NCI-H510A (cell line): ENCODE measurements at regions not wholly inside any gene's neighbourhood (a gene's known extent, or its start where the extent isn't known, plus 50 kb on each side); places are given as distances from the start of the nearest gene placed in this dataset.

Experiments used
- DNase-seq: peaks from one replicate; lab custom pipeline; 2025; lab: John Stamatoyannopoulos, UW

- no peak for DNase-seq
Observed at GRCh38 chr18:22673182-22673862, 255.6 kb upstream of the CTAGE1 start.

GRCh38 chr18:22674272-22674671 is 256.6 kb upstream of the CTAGE1 start:
- DNase-seq = no peak

DNA sequence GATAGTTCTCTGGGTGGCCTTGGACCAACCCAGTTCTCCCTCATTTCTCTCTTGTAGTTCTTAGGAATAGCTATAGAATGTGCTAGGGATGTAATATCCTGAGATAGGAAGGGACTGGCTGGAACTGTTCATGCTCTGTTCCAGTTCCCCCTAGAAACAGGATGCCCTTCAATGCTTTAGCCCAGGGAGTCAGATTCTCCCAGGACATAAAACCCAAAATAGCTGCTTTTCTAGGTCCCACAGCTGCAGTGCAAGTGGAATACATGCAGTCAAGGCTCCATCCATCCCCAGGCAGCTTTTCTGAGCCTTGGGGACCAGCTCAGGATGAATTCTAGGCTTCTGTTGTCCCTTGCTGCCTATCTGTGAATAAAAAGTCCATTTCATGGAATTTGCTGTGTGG is 257.3 kb upstream of the CTAGE1 start:
- no peak for DNase-seq

DNA sequence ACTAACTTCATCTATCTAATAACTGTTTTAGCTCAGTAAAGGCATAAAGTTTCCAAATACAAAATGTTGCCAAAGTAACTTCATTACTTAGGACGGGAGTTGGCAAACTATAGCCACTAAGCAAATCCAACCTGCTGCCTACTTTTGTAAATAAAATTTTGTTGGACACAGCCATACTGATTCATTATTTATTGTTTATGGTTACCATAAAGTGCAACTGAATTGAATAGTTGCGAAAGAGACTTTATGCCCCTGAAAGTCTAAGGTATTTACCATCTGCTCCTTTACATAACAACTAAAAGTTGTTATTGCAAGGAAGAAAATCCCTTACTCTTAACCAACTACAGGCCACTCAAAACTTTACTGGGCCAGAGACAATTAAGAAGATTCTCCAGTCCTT is 256.7 kb upstream of the RBBP8 start:
- DNase-seq = no peak

GRCh38 chr18:22678486-22678885 is 254.6 kb upstream of the RBBP8 start:
- no peak for DNase-seq

- DNase-seq = no peak
Observed at GRCh38 chr18:22680944-22681343, 252.2 kb upstream of the RBBP8 start.

- no peak for DNase-seq
Observed at GRCh38 chr18:22681908-22682307, 251.2 kb upstream of the RBBP8 start.

DNA sequence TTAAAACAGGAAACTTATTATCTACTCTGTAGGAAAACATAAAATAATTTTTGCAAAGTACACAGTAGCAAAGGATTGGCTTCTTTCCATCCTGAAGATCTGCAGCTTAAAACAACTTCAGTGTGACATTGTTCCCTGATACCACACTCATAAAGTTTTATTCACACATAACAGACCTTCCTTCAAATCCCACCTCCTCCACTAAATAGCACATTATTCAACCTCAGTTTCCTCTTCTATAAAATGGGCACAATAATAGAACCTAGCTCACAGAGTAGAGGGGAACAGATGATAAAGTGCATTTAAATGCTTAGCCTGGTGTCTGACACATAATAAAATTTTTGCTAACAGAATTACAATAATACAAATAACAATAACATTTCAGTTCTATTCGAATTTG is 250.4 kb upstream of the RBBP8 start:
- no peak for DNase-seq

DNA sequence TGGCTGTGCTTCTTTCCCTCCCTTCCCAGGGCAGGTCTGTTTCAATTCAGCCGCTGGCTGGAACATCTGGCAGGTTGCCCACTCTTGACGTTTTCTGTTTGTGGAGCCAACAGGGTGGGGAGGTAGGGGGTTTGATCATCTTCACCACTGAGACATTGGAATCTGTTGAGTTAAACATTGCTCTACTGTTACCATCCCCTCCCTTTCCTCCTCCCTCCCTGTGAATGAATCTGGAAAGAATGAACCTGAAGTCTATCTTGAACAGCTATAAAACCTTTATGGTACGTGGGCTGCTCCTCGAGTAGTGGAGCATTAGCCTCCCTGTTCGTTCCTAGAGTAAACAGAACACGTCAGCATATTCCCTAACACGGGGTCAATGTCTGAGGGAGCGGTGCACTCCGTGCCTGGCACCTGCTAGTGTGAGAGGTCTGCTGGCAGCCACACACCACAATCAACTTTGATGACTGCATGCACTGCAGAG is 249.9 kb upstream of the RBBP8 start:
- no peak for DNase-seq

DNA sequence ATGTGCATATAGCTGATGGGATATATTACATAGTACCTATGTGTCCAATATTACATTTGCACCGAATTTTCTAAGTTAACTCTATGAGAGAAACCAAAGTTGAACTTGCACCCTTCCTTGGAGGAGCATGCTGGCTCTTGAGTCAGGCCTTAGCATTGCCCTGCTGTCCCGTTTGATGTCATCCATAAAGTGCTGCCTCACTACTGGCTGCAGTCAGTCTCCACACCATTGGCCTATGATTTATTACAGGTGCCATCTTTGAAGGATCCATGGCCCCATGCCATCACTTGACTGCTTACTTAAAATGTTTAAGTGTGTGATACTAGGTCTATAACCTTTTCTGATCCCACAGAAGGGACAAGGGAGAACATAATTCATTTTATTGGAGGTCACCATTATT is 249.3 kb upstream of the RBBP8 start:
- no peak for DNase-seq

- DNase-seq = no peak
Observed at GRCh38 chr18:22684268-22684667, 248.9 kb upstream of the RBBP8 start.

GRCh38 chr18:22685788-22686187 is 247.3 kb upstream of the RBBP8 start:
- no peak for DNase-seq

DNA sequence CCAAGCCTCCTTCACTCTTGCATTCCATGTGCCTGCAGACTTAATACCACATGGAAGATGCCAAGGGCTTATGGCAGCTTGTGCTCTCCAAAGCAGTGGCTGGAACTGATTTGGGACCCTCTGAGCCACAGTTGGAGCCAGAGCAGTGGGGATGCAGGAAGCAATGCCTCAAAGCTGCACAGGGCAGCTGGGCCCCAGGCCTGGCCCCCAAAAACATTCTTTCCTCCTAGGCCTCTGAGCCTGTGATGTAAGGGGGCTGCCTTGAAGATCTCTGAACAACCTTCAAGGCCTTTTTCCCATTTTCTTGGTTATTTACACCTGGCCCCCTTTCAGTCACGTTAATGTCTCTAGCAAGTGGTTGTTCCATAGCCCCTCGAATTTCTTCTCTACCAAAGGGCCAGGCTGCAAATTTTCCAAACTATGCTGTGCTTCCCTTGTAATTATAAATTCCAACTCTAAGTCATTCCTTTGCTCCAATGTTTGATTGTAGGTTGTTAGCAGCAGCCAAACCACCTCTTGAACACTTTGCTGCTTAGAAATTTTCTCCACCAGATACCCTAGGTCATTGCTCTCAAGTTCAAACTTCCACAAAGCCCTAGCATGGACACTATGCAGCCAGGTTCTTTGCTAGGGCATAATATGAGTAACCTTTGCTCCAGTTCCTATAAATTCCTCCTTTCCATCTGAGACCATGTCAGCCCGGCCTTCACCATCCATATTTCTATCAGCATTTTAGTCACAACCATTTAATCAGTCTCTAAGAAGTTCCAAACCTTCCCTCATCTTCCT is 245.0 kb upstream of the RBBP8 start:
- DNase-seq = no peak

GRCh38 chr18:22688877-22689496 is 244.1 kb upstream of the RBBP8 start:
- no peak for DNase-seq

DNA sequence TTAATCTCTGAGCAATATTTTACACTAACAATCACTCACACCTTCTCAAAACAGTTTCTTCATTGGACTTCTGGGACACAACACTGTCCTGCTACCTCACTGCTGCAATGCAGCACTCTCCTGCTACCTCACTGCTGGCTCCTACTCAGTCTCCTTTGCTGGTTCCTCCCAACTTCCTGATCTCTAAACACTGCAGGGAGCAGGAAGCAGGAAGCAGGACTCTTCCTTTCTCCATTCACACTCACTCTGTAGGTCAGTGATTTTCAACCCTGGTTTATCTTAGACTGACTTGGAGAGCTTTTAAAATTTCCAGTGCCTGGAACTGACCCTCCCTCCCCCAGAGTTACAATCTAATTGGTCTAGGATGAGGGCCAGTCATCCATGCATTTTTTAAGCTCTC is 243.4 kb upstream of the RBBP8 start:
- no peak for DNase-seq

DNA sequence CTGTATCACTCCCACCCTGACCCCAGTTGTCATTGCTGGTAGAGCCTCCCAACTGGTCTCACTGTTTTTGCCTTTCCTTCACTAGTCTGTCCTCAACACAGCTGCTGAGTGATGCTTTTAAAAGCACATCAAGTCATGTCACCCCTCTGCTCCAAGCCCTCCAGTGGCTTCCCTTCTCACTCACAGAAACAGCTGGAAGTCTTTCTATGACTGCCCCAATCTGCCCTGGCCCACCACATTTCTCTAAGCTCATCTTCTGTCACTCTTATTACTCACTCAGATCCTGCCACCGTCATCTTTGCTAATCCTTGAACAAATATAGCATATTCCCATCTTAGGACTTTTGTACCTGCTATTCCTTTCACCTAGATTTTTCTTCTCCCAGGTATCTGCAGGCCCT is 242.6 kb upstream of the RBBP8 start:
- no peak for DNase-seq

- DNase-seq = no peak
Observed at GRCh38 chr18:22691946-22692710, 241.0 kb upstream of the RBBP8 start.

DNA sequence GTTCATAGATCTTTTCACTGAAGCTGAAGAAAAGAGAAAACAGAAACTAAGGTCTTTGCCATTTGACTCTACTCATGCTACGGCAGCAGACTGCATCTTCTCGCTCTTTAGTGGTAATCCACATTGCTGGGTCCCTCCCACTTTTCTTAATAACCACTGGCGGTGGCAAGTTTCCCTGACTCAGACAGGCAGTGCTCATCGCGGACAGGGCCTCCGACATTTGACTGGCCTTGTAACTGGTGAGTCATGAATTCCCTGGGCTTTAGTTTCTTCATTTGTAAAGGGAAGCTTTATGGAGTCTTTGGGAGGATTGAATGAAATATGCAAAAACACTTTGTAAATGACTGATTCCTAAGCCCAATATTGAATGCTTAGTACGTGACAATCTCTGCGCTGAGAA is 238.2 kb upstream of the RBBP8 start:
- no peak for DNase-seq

DNA sequence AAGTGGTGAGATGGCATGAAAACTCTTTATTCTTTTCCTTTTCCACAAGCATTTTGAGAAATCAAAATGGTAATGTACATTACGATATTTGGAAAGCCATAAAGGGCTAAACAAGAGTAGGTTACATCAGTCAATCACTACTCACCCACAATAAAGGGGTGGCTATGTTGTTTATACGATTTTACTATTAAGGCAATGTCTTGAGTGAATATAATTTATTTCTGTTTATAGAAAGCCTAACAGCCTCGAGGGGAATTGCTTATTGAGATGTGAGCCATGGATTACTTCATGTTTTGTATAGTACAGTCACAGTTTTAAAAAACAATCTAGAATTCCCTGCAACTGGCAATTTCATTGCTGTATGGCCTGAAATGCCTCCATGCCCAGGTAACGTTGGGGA is 237.5 kb upstream of the RBBP8 start:
- no peak for DNase-seq

GRCh38 chr18:22697561-22697960 is 235.6 kb upstream of the RBBP8 start:
- no peak for DNase-seq

DNA sequence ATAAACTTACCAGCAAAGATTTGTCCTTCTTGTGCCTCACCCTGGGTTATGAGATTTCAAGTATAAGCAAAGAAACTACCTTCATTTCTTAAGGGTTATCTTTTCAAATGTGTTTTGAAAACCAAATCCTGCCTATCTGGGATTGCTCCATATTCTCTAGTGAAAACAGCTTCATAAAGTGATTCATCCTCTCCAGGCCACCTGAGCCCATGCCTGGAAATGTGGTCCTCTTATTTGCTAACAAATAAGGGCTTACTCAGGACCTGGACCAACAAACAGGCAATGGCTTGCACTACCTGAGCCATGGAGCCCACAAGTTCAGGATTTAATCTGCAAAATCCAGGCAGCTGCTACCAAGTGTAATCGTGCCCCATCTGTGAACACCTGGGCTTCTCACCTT is 234.4 kb upstream of the RBBP8 start:
- no peak for DNase-seq

GRCh38 chr18:22699629-22700028 is 233.5 kb upstream of the RBBP8 start:
- DNase-seq = no peak
